K562 (cell line): ENCODE measurements at regions not wholly inside any gene's neighbourhood (a gene's known extent, or its start where the extent isn't known, plus 50 kb on each side); places are given as distances from the start of the nearest gene placed in this dataset.

Experiments
- FUS ChIP-seq: fragments of 200-400 bp; formaldehyde crosslinking; optimal IDR thresholded peaks from 2 replicates; pipeline ENCODE3; 2017; ENCODE audit warnings: low read depth, low read length
- GATA2 ChIP-seq: sonication (generic); formaldehyde crosslinking; IDR thresholded peaks from 2 replicates; pipeline ENCODE4 v1.4.0; 2020; ENCODE audit warnings: mild to moderate bottlenecking, missing genetic modification reagents
- NR1H2 ChIP-seq: sonication (generic); formaldehyde crosslinking; IDR thresholded peaks from 2 replicates; pipeline ENCODE4 v1.4.0; 2020; ENCODE audit warnings: mild to moderate bottlenecking, missing genetic modification reagents
- POLR2AphosphoS2 ChIP-seq: IDR thresholded peaks from 2 replicates; pipeline ENCODE4 v1.6.1; 2012; ENCODE audit warnings: low read length, improper control_type of control experiment
- POU5F1 ChIP-seq: fragments of 150-350 bp; IDR thresholded peaks from 2 replicates; pipeline ENCODE4 v1.6.1; 2014; ENCODE audit warnings: borderline replicate concordance, low read length, low read depth, mild to moderate bottlenecking; ENCODE audit not compliant: partially characterized antibody
- RCOR1 ChIP-seq, 2 experiments: IDR thresholded peaks; 2 replicates each; pipeline ENCODE4 v1.6.1; 2012; ENCODE audit warnings: low read depth in 2 of 2, low read length in 2 of 2, borderline replicate concordance in 1 of 2, improper control_type of control experiment in 1 of 2
- TAF1 ChIP-seq: IDR thresholded peaks from 2 replicates; pipeline ENCODE4 v1.6.1; 2011; ENCODE audit warnings: mild to moderate bottlenecking, low read length, moderate library complexity; ENCODE audit not compliant: insufficient read depth, control insufficient read depth, severe bottlenecking; ENCODE audit errors: extremely low read depth
- ZBTB49 ChIP-seq: sonication (generic); formaldehyde crosslinking; IDR thresholded peaks from 2 replicates; pipeline ENCODE4 v1.8.0; 2022; ENCODE audit warnings: missing genetic modification reagents, mild to moderate bottlenecking, borderline replicate concordance
- ZKSCAN1 ChIP-seq: fragments of 150-350 bp; IDR thresholded peaks from 2 replicates; pipeline ENCODE4 v1.6.1; 2016; ENCODE audit warnings: low read depth, low read length
- ZNF282 ChIP-seq: sonication (generic); formaldehyde crosslinking; IDR thresholded peaks from 2 replicates; pipeline ENCODE4 v1.8.1; 2023; ENCODE audit warnings: missing genetic modification reagents
- TF ChIP-seq, protein P1 (sequence below), 2 experiments: fragments of 450-650 bp in 1 of 2; sonication (generic) in 1 of 2; formaldehyde crosslinking in 1 of 2; IDR thresholded peaks; 2 replicates each; pipeline versions ENCODE4 v1.7.1 to v1.9.0; 2016 to 2022; ENCODE audit warnings: inconsistent platforms in 1 of 2, mild to moderate bottlenecking in 1 of 2, missing genetic modification reagents in 1 of 2
- TF ChIP-seq, protein P2 (sequence below), 3 experiments: IDR thresholded peaks in 2 of 3; conservative IDR thresholded peaks in 1 of 3; 2 replicates each; pipeline ENCODE4 v1.5.1; 2011 to 2012; ENCODE audit warnings: low read length in 3 of 3, mild to moderate bottlenecking in 3 of 3, control low read depth in 2 of 3, improper control_type of control experiment in 1 of 3, inconsistent platforms in 1 of 3, low read depth in 1 of 3, mixed read lengths in 1 of 3, moderate library complexity in 1 of 3; ENCODE audit not compliant: insufficient read depth in 2 of 3

DNA sequence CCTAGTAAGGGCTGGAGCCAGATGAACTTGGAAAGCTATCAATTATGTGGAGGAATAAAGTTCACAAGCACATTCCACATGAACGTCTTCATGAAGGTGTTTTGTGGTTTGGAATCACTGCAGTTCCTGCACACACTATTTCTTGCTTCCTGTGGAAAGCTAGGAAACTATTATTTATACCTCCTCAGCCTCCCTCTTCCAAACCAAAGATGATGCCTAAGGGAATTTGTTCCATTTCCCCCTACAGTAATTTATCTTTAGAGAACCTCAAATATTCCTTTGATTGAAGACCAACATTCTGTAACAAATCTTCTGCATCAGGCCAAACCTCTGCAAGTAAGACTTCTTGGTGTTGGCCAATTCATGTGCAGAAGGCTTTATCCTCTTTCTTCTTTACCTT lies 115.8 kb upstream of the ARHGAP20 start:
- TF ChIP-seq ZNF282 (CRISPR knock-in tag), result no peak
- no peak for TF ChIP-seq POLR2AphosphoS2
- no peak for TF ChIP-seq POU5F1
- TF ChIP-seq GATA2 (CRISPR knock-in tag), result no peak
- TF ChIP-seq, protein P1, sequence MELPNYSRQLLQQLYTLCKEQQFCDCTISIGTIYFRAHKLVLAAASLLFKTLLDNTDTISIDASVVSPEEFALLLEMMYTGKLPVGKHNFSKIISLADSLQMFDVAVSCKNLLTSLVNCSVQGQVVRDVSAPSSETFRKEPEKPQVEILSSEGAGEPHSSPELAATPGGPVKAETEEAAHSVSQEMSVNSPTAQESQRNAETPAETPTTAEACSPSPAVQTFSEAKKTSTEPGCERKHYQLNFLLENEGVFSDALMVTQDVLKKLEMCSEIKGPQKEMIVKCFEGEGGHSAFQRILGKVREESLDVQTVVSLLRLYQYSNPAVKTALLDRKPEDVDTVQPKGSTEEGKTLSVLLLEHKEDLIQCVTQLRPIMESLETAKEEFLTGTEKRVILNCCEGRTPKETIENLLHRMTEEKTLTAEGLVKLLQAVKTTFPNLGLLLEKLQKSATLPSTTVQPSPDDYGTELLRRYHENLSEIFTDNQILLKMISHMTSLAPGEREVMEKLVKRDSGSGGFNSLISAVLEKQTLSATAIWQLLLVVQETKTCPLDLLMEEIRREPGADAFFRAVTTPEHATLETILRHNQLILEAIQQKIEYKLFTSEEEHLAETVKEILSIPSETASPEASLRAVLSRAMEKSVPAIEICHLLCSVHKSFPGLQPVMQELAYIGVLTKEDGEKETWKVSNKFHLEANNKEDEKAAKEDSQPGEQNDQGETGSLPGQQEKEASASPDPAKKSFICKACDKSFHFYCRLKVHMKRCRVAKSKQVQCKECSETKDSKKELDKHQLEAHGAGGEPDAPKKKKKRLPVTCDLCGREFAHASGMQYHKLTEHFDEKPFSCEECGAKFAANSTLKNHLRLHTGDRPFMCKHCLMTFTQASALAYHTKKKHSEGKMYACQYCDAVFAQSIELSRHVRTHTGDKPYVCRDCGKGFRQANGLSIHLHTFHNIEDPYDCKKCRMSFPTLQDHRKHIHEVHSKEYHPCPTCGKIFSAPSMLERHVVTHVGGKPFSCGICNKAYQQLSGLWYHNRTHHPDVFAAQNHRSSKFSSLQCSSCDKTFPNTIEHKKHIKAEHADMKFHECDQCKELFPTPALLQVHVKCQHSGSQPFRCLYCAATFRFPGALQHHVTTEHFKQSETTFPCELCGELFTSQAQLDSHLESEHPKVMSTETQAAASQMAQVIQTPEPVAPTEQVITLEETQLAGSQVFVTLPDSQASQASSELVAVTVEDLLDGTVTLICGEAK (IDR thresholded peaks at IDR 0.05), result no peak
- TF ChIP-seq, protein P1 (CRISPR knock-in tag; IDR thresholded peaks at IDR 0.05), result no peak
- no peak for TF ChIP-seq ZBTB49 (CRISPR knock-in tag)
- no peak for TF ChIP-seq NR1H2
- no peak for TF ChIP-seq RCOR1 (IDR thresholded peaks at IDR 0.05; ENCODE audit: borderline replicate concordance in 1 of 2, low read depth in 2 of 2, low read length in 2 of 2)
- TF ChIP-seq, protein P2, sequence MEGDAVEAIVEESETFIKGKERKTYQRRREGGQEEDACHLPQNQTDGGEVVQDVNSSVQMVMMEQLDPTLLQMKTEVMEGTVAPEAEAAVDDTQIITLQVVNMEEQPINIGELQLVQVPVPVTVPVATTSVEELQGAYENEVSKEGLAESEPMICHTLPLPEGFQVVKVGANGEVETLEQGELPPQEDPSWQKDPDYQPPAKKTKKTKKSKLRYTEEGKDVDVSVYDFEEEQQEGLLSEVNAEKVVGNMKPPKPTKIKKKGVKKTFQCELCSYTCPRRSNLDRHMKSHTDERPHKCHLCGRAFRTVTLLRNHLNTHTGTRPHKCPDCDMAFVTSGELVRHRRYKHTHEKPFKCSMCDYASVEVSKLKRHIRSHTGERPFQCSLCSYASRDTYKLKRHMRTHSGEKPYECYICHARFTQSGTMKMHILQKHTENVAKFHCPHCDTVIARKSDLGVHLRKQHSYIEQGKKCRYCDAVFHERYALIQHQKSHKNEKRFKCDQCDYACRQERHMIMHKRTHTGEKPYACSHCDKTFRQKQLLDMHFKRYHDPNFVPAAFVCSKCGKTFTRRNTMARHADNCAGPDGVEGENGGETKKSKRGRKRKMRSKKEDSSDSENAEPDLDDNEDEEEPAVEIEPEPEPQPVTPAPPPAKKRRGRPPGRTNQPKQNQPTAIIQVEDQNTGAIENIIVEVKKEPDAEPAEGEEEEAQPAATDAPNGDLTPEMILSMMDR (IDR thresholded peaks at IDR 0.05 in 2 of 3, conservative IDR thresholded peaks at IDR 0.05 in 1 of 3; ENCODE audit: insufficient read depth in 2 of 3, low read depth in 1 of 3, low read length in 3 of 3), result no peak
- TF ChIP-seq ZKSCAN1, result no peak
- no peak for TF ChIP-seq TAF1
- no peak for TF ChIP-seq FUS
